Femur (tissue), 1 donor: ENCODE measurements at regions not wholly inside any gene's neighbourhood (a gene's known extent, or its start where the extent isn't known, plus 50 kb on each side); places are given as distances from the start of the nearest gene placed in this dataset.

ENCODE experiments used
- DNase-seq: peaks from one replicate; pipeline ENCODE4 v3.0.0-alpha.2; 2017

- DNase-seq = no peak
Measured at GRCh38 chr12:45634273-45634917, 95.1 kb upstream of the ARID2 start.

GRCh38 chr12:45637242-45637641, 92.3 kb upstream of the ARID2 start:
- DNase-seq = no peak

DNA sequence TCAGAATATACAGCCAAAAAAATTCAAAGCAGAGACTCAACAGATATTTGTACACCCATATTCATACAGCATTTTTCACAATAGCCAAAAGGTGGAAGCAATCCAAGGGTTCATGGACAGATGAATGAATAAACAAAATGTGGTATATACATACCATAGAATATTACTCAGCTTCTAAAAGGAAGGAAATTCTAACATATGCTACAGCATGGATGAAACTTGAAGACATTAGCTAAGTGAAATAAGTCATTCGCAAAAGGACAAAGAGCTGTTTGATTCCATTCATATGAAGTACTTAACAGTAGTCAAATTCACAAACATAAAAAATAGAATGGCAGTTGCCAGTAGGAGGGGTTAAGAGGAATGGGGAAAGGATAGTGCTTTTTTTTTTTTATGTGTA, 91.8 kb upstream of the ARID2 start:
- DNase-seq = no peak

DNA sequence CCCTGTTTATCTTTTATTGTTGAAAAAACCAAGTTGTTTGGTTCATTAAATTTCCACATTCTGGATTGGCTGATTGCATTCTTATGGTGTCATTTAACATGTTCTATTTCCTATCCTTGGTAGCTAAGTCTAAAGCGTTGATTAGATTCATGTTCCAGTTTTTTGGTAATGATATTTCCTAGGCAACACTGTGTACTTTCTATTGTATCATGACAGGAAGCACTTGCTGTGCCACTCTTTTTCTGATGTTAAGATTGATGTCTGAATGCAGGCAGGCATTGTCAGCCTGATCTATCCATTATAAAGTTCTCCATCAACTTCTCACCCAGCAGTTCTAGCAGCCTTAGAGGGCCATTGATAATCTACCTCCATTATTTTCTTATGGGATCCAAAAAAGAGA, 91.1 kb upstream of the ARID2 start:
- DNase-seq = no peak

DNA sequence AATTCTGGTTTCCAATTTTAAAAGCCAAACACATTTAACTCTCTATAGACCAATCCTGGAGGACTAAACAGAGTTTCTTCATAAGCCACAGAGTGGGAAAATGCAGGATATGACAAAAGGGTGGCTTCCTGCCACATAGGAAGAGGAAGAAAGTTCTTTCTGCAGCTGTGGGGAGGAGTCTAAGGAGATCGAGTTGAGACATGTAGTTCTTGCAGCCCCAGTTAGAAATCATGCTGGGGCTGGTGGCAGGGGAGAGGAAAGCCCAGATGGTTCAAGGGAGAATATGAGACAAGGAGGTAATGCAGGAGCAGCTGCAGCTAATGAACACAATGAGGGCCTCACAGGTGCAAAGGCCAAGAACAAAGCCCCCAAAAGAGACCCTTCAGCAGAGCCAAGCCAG, 85.0 kb upstream of the ARID2 start:
- DNase-seq = no peak

GRCh38 chr12:45646851-45647581, 82.5 kb upstream of the ARID2 start:
- DNase-seq = no peak

DNA sequence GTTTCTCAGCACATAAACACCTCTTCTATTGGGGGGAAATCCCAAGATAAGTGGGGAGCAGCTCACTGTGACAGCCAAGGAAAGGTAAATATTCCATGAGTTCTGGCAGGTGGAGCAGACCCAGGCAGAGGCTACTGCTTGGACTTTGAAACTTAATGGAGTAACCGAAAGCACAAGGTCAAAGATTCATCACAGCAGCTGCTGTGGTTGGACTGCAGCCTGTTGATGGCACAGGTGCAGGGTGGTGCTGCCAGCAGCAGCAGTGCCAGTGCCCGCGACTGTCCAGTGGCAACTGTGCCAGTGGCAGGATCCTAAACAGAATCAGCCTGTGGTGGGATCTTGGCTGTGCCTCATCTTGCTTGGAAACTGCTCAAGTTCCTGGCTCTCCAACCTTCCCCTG, 81.4 kb upstream of the ARID2 start:
- peak; percentile 73 for DNase-seq

- DNase-seq = no peak
Measured at GRCh38 chr12:45651029-45651428, 78.5 kb upstream of the ARID2 start.

DNA sequence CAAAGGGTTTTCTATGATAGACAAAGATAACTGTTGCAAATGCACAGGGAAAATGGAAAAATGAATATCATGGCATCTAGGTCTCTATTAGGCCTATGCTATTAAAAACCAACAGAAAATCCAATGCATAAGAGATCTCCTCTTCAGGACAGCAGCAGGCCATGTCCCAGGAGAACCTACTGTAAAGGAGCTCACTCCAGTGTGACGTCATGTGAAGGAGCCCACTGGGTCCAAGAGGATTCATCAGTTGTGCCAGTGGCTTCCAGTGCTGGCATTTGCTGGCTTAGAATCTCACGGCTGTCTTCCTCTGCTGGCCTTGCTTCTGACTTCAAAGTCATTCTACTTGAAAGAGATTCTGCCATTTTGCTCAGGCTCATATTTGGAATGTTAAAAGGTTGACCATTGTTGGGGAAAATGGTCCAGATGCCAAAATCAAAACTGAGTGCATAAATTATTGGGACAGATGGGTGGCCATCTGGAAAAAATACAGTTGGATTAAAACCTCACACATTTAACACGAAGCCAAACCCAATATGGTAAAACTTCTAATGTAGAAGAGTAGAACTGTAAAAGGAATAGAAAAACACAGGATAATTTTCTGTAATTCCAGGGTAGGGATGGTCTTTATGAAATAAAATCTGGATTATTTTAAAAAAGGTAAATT, 75.4 kb upstream of the ARID2 start:
- DNase-seq = no peak

DNA sequence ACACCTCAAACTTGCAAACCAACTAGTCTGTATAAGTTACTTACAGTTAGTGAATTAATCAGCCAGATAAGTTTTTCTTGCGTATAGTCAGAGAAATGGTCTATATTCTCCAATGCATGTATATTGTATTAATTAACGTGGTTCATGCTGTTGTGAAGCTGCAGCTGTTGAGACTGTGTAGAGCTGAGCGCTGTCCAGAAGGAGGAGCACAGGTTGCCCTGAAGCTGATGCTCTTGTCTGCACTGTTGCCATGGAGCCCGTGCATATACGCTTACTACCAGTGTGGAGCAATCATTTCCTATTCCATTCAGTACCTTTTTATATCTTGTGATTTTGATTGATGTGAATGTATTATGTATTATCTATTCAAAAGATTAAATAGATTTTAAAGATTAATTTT, 74.3 kb upstream of the ARID2 start:
- DNase-seq = peak; percentile 29

DNA sequence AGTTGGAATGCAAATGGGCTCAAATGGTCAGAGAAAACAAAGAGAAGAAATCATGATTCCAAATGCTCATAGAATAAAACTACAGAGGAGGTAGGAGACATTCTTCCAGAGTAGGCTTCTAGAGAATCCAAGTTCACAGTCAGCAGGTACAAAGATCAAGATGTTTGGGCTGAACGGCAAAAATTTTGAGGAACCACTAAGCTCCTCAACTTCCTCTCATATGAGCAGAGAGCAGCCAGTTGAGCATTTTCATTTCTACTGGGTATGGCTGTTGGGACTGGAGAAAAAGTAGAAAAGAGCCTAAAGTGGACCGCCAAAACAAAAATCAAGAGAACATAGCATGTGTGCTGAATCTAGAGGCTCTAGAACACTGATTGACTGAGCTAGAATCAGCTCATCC, 73.8 kb upstream of the ARID2 start:
- no peak for DNase-seq

DNA sequence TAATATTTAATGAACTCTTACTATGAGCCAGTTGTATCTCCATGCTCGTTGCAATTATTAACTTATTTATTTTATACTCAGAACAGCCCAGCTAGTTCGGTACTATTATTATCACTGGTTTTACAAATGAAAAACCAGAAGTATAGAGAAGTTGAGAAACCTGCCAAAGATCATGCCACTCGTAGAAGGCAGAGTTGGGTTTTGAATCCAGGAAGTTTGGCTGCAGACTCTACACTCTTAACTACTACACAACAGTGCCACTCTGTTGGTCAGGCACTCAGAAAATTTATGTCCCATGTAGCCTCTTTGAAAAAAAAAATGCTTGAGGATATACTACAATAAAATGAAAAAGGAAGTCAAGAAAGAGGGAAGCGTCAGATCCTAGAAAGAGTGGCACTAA, 71.5 kb upstream of the ARID2 start:
- no peak for DNase-seq

- no peak for DNase-seq
Measured at GRCh38 chr12:45660330-45660729, 69.2 kb upstream of the ARID2 start.

DNA sequence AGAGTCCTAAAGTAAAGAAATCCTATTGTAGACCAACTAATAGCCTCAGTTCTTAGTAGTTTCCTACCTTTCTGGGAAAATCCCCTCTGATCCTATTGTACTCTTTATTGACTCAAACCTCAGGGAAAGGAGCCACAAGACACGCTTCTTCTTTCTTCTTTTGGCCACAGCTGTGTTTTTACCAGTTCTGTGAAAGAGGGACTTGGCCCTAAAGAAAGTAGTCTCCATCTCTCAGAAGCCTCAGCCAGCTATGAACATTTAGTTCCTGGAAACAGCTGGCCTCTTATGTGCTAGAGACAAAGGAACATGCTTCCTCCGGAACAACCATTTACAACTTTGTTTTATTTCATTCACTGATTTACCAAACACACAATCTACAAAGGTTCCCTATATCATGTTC, 66.1 kb upstream of the ARID2 start:
- DNase-seq = peak; percentile 23

GRCh38 chr12:45665941-45666340, 63.6 kb upstream of the ARID2 start:
- no peak for DNase-seq

DNA sequence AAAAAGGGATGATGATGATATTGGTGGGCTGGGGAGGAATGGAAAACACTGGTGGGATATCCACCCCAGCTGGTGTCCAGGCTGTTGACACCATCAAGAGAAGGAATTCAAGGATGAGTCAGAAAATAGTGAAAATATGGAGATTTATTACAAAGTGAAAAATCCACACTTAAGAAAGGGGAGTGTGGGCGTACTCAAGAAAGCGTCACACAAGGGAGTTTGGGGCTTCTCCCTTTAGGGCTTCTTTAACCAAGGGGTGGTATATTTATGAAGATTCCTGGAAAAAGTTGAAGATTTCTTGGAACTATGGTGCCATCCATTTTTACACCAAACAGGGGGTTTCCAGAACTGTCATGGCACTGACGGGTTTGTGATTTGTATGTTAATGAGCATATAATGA, 63.1 kb upstream of the ARID2 start:
- no peak for DNase-seq

DNA sequence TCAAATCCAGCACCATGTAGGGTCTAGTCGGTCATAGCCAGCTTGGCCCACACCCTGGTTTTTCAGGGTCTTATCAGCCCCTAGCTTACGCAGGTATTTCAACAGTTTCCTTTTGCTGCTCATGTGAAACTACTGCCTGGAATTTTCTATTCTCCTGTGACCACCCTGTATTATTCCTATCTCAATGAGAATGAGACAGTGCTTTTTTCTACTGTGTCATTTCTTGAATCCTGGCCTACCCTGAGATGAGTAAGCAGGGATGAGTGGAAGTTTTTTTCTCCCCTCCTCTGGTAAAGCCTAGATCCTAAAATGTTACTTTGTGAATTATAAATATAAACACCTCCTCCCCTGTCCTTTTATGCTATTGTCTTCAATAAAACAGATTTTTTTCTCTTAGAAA, 62.7 kb upstream of the ARID2 start:
- DNase-seq = no peak

DNA sequence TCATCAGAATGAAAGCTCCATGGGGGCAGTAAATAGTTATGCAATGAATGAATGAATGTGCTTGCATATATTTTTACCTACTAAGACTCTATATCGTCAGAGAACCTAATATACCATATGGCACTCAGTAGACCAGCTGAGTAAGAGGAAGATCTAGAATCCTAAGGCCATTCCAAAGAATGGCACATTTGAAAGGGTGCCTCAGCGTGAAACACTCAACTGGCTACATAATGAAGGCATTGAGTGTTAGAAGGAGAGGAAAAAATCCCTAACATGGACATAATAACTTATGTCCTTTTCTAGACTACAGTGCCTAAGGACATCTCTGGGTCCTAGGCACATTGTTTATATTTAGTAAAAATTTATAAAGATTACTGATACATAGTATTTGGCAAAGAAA, 61.7 kb upstream of the ARID2 start:
- DNase-seq = no peak

GRCh38 chr12:45668641-45669040, 60.9 kb upstream of the ARID2 start:
- no peak for DNase-seq

- no peak for DNase-seq
Measured at GRCh38 chr12:45669093-45669492, 60.4 kb upstream of the ARID2 start.

DNA sequence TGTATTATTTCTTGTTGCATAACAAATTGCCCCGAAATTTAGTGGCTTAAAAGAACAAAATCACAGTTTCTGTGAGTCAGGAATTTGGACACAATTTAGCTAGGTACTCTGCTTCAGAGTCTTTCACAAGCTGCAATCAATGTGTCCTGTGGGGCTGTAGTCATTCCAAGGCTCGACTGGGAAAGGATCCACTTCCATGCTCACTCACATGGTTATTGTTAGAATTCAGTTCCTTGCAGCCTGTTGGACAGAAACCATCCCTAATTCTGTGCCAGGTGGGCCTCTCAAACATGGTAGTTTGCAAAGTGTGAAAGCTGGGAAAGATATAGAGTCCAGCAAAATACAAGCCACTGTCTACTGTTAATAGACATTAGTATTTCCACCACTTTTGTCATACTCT, 59.7 kb upstream of the ARID2 start:
- DNase-seq = peak; percentile 49

GRCh38 chr12:45670346-45671065, 59.0 kb upstream of the ARID2 start:
- DNase-seq = no peak

DNA sequence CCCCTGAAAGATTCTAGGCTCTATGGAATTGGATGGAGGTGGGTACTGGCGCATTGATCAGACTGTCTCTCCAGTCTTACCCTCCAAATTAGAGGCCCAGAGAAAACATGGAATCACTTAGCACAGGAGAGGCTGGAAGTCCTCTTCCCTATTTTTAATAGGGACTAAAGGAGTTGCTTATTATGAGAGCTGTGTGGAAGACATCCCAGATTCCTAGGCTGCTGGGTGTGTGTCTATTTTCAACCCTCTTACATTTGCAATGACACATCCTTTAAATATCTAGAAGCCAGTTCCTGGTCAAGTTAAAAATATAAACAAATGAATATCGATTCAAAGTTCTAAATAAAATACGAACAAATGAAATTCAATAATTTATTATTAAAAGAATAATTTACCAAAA, 58.3 kb upstream of the ARID2 start:
- no peak for DNase-seq
